Fibroblast of skin of back (primary cell): ENCODE measurements at regions not wholly inside any gene's neighbourhood (a gene's known extent, or its start where the extent isn't known, plus 50 kb on each side); places are given as distances from the start of the nearest gene placed in this dataset.

ENCODE experiments used
- DNase-seq: peaks from one replicate; pipeline ENCODE4 v3.0.0-alpha.2; 2013

GRCh38 chr10:58936364-58936763 is 240.1 kb upstream of the PHYHIPL start:
- DNase-seq = no peak

- no peak for DNase-seq
These were observed 239.0 kb upstream of the PHYHIPL start for GRCh38 chr10:58937423-58937822.

GRCh38 chr10:58942724-58943123 is 233.7 kb upstream of the PHYHIPL start:
- no peak for DNase-seq

GRCh38 chr10:58943256-58943890 is 233.1 kb upstream of the PHYHIPL start:
- DNase-seq = peak; percentile 69

GRCh38 chr10:58943960-58944359 is 232.5 kb upstream of the PHYHIPL start:
- no peak for DNase-seq

GRCh38 chr10:58948303-58948702 is 228.1 kb upstream of the PHYHIPL start:
- no peak for DNase-seq

GRCh38 chr10:58950618-58951017 is 225.8 kb upstream of the PHYHIPL start:
- peak; percentile 54 for DNase-seq

GRCh38 chr10:58951087-58951486 is 225.4 kb upstream of the PHYHIPL start:
- no peak for DNase-seq

- no peak for DNase-seq
These were observed 224.7 kb upstream of the PHYHIPL start for GRCh38 chr10:58951746-58952145.

GRCh38 chr10:58952162-58952601 is 224.3 kb upstream of the PHYHIPL start:
- DNase-seq = no peak

- DNase-seq = peak; percentile 52
These were observed 223.5 kb upstream of the PHYHIPL start for GRCh38 chr10:58952747-58953466.

GRCh38 chr10:58954178-58954577 is 222.3 kb upstream of the PHYHIPL start:
- no peak for DNase-seq

GRCh38 chr10:58955615-58956014 is 220.8 kb upstream of the PHYHIPL start:
- DNase-seq = no peak

- peak; percentile 87 for DNase-seq
These were observed 219.5 kb upstream of the PHYHIPL start for GRCh38 chr10:58956926-58957325.

- DNase-seq = no peak
These were observed 218.9 kb upstream of the PHYHIPL start for GRCh38 chr10:58957517-58957916.

- no peak for DNase-seq
These were observed 213.3 kb upstream of the PHYHIPL start for GRCh38 chr10:58963101-58963534.

- DNase-seq = no peak
These were observed 212.7 kb upstream of the PHYHIPL start for GRCh38 chr10:58963723-58964124.

GRCh38 chr10:58965855-58966254 is 210.6 kb upstream of the PHYHIPL start:
- no peak for DNase-seq

- peak; percentile 25 for DNase-seq
These were observed 208.7 kb upstream of the PHYHIPL start for GRCh38 chr10:58967551-58968388.

- DNase-seq = no peak
These were observed 208.1 kb upstream of the PHYHIPL start for GRCh38 chr10:58968389-58968755.

GRCh38 chr10:58969576-58969975 is 206.9 kb upstream of the PHYHIPL start:
- DNase-seq = peak; percentile 72

GRCh38 chr10:58970160-58970915 is 206.1 kb upstream of the PHYHIPL start:
- DNase-seq = no peak

- no peak for DNase-seq
These were observed 205.2 kb upstream of the PHYHIPL start for GRCh38 chr10:58971211-58971610.
